Endothelial cell of umbilical vein (primary cell): ENCODE measurements at regions not wholly inside any gene's neighbourhood (a gene's known extent, or its start where the extent isn't known, plus 50 kb on each side); places are given as distances from the start of the nearest gene placed in this dataset.

Experiments used
- BruUV-seq: library from RNA; stranded (reverse); fragments of 400-500 nt; replicated peaks from 2 replicates; lab custom pipeline; 2021; lab: Mats Ljungman, UMichigan
- CTCF ChIA-PET: fragments of 300-600, 350-600 bp; sonication (Branson Sonifier 250); formaldehyde crosslinking; loops from one replicate; lab custom pipeline; 2021; ENCODE audit warnings: antibody characterized with exemption, inconsistent platforms; lab: Charles Lee
- POLR2A ChIA-PET: fragments of 300-600, 350-600 bp; sonication (Branson Sonifier 250); formaldehyde crosslinking; loops from one replicate; lab custom pipeline; 2021; ENCODE audit warnings: antibody characterized with exemption, inconsistent platforms; lab: Charles Lee
- DNase-seq: peaks from one replicate; pipeline ENCODE4 v3.0.0-alpha.2; 2011; ENCODE audit warnings: low read depth, low spot score
- FAIRE-seq: peaks from 2 replicates; lab custom pipeline; 2011; peaks lifted over from hg19 to GRCh38; lab: Jason Lieb, UNC
- H2AFZ ChIP-seq: 2 replicates; pipeline ENCODE4 v1.6.0; 2012; ENCODE audit warnings: low read depth, low read length, control low read depth, inconsistent platforms
- H3K27ac ChIP-seq: 2 replicates; pipeline ENCODE4 v1.5.1; 2011; ENCODE audit warnings: low read depth, mild to moderate bottlenecking, control low read depth, low read length, moderate library complexity; ENCODE audit not compliant: insufficient read depth
- H3K27me3 ChIP-seq, 2 experiments: 2 replicates each; pipeline versions ENCODE4 v1.6.0 to v1.6.1; 2011; ENCODE audit warnings: low read length in 2 of 2, mixed read lengths in 1 of 2; ENCODE audit not compliant: control insufficient read depth in 2 of 2, insufficient read depth in 2 of 2
- H3K36me3 ChIP-seq, 2 experiments: 2 replicates in 1 of 2; 3 replicates in 1 of 2; pipeline ENCODE4 v1.5.1; 2011; ENCODE audit warnings: low read length in 2 of 2, mild to moderate bottlenecking in 1 of 2, moderate library complexity in 1 of 2; ENCODE audit not compliant: control insufficient read depth in 2 of 2, insufficient read depth in 2 of 2; ENCODE audit errors: extremely low read depth in 1 of 2
- H3K4me1 ChIP-seq: 3 replicates; pipeline ENCODE4 v1.5.1; 2011; ENCODE audit warnings: mild to moderate bottlenecking, low read length; ENCODE audit not compliant: control insufficient read depth, insufficient read depth; ENCODE audit errors: extremely low read depth
- H3K4me2 ChIP-seq: 2 replicates; pipeline ENCODE4 v1.6.1; 2011; ENCODE audit warnings: low read length, control low read depth, mixed read lengths; ENCODE audit not compliant: insufficient read depth
- H3K4me3 ChIP-seq, 3 experiments: fragments of 200-600 bp in 1 of 3; sonication (generic), shearing (Covaris generic) in 1 of 3; replicated peaks in 1 of 3; 2 replicates each; pipeline ENCODE4 v1.5.1; 2011 to 2016; ENCODE audit warnings: control low read depth in 3 of 3, low read length in 3 of 3, mild to moderate bottlenecking in 2 of 3, inconsistent platforms in 1 of 3, low read depth in 1 of 3, moderate library complexity in 1 of 3; ENCODE audit not compliant: insufficient read depth in 1 of 3
- H3K79me2 ChIP-seq: 2 replicates; pipeline ENCODE4 v1.6.0; 2012; ENCODE audit warnings: low read length, inconsistent platforms; ENCODE audit not compliant: control insufficient read depth, insufficient read depth
- H3K9ac ChIP-seq: replicated peaks from 2 replicates; pipeline ENCODE3; 2011; ENCODE audit warnings: low read length, control low read depth; ENCODE audit not compliant: insufficient read depth; ENCODE audit errors: extremely low read depth
- H3K9me1 ChIP-seq: replicated peaks from 3 replicates; pipeline ENCODE4 v1.6.0; 2011; ENCODE audit warnings: mild to moderate bottlenecking, low read length; ENCODE audit not compliant: control insufficient read depth, insufficient read depth; ENCODE audit errors: extremely low read depth
- H3K9me3 ChIP-seq: replicated peaks from 2 replicates; pipeline ENCODE4 v1.5.1; 2012; ENCODE audit warnings: low read length, inconsistent platforms; ENCODE audit not compliant: control insufficient read depth, insufficient read depth
- H4K20me1 ChIP-seq: replicated peaks from 2 replicates; pipeline ENCODE3; 2011; ENCODE audit warnings: mild to moderate bottlenecking, low read length; ENCODE audit not compliant: control insufficient read depth, insufficient read depth; ENCODE audit errors: extremely low read depth
- EZH2 ChIP-seq: IDR thresholded peaks from 2 replicates; pipeline ENCODE4 v1.6.1; 2012; ENCODE audit warnings: borderline replicate concordance, low read depth, mild to moderate bottlenecking, moderate library complexity, low read length, inconsistent platforms; ENCODE audit not compliant: severe bottlenecking
- FOS ChIP-seq: IDR thresholded peaks from 2 replicates; pipeline ENCODE4 v1.6.1; 2011; ENCODE audit warnings: mild to moderate bottlenecking, low read length, moderate library complexity, borderline replicate concordance; ENCODE audit not compliant: insufficient read depth
- GATA2 ChIP-seq: IDR thresholded peaks from 2 replicates; pipeline ENCODE4 v1.7.0; 2011; ENCODE audit warnings: low read depth, mild to moderate bottlenecking, moderate library complexity, mixed read lengths, low read length; ENCODE audit not compliant: insufficient read length, insufficient read depth
- JUN ChIP-seq: IDR thresholded peaks from 2 replicates; pipeline ENCODE4 v1.6.1; 2011; ENCODE audit warnings: borderline replicate concordance, low read depth; ENCODE audit not compliant: insufficient read length, insufficient read depth
- MYC ChIP-seq: IDR thresholded peaks from one replicate; pipeline ENCODE4 v1.6.1; 2011; ENCODE audit warnings: mild to moderate bottlenecking, low read depth, low read length
- POLR2A ChIP-seq: IDR thresholded peaks from 2 replicates; pipeline ENCODE4 v1.6.1; 2012; ENCODE audit warnings: low read depth, mild to moderate bottlenecking, control low read depth, low read length
- POLR2AphosphoS5 ChIP-seq: IDR thresholded peaks from 2 replicates; pipeline ENCODE4 v1.6.1; 2012; ENCODE audit warnings: low read depth, mild to moderate bottlenecking, control low read depth, low read length, moderate library complexity; ENCODE audit not compliant: insufficient read depth
- dilution Hi-C: fragments of 300-500 bp; cut with MboI; formaldehyde crosslinking; loops from one replicate; pipeline ENCODE4 v1.15.0; 2019; ENCODE audit warnings: low sequenced_read_pairs; ENCODE audit not compliant: extremely low pct_ligation_motif_present
- intact Hi-C: fragments of 100-400 bp; cut with micrococcal nuclease; formaldehyde crosslinking; loops from one replicate; pipeline ENCODE4 v1.10.0; 2022
- TF ChIP-seq, protein P1 (sequence below): IDR thresholded peaks from 2 replicates; pipeline ENCODE4 v1.6.1; 2011; ENCODE audit not compliant: insufficient read depth, insufficient read length
- TF ChIP-seq, protein P2 (sequence below), 2 donors: IDR thresholded peaks; 1 replicate in 1 of 2; 2 replicates in 1 of 2; pipeline ENCODE4 v1.5.1; 2011; ENCODE audit warnings: low read length in 2 of 2, mild to moderate bottlenecking in 2 of 2, moderate library complexity in 2 of 2, control low read depth in 1 of 2, inconsistent platforms in 1 of 2, low read depth in 1 of 2; ENCODE audit not compliant: insufficient read depth in 1 of 2; ENCODE audit errors: extremely low read depth in 1 of 2

DNA sequence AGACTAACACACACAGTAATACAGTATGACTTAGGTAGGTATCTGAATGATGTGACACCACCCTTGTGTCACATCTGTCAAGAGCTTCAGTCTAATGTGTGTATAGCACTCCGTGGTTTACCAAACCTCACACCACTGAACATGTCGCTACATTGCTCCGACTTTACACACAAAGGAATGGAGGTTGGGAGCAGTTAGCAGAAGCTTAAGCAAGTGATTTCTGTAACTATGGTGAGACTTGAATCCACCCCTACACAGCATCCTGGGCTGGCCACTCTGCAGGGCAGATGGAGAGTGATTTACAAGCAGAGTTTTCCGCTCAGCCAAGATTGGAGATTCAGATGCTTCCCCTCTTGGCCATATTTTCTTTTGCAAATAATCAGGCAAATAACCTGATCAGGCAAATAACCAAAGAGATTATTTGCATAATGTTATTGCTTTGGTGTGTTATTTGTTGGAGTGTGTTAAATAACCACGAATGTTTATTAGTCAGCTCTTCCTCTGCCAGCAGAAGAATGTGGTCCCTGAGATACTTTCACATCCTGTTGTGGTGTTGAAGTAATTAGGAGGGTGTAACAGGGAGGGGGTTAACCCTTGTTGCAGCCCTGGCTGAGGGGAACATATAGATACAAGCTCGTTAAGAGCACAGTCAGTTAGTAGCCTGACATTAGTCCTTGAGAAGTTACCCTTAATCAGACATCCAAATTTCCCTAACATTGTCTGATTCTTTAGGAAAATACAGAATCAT, 92.8 kb downstream of the SNX18 start:
- no peaks in the 10 kb centered on the region for H3K36me3 ChIP-seq
- peaks cover 17% of the 10 kb centered on the region for H3K4me1 ChIP-seq
- no TSS peak for BruUV-seq
- dilution Hi-C loops: no loop called here
- ChIA-PET POLR2A (no interaction called here), CTCF (interaction anchor here (0.6 to 1.3 kb wide), 2 partner anchors 13 to 94 kb away, joined by 3 read pairs; no protein-coding TSS in a partner anchor)
- FAIRE-seq: peak; percentile 84
- H3K79me2 ChIP-seq: no peaks in the 10 kb centered on the region
- no peak overlapping the region for H3K4me3 ChIP-seq
- peak overlapping the region; percentile 40 for H2AFZ ChIP-seq
- H3K4me2 ChIP-seq: peak overlapping the region; percentile 3
- no peak for TF ChIP-seq MYC
- TF ChIP-seq GATA2: no peak
- TF ChIP-seq FOS: peak; percentile 25
- TF ChIP-seq POLR2A: no peak
- TF ChIP-seq, protein P1, sequence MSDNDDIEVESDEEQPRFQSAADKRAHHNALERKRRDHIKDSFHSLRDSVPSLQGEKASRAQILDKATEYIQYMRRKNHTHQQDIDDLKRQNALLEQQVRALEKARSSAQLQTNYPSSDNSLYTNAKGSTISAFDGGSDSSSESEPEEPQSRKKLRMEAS: no peak
- no peak for TF ChIP-seq EZH2
- intact Hi-C loops: no loop called here
- no peaks in the 10 kb centered on the region for H4K20me1 ChIP-seq
- no peak overlapping the region for H3K9ac ChIP-seq
- peak; percentile 33 for DNase-seq
- peak overlapping the region; percentile 2 for H3K27ac ChIP-seq
- H3K27me3 ChIP-seq: no peaks in the 10 kb centered on the region
- H3K9me1 ChIP-seq: no peaks in the 10 kb centered on the region
- H3K9me3 ChIP-seq: no peaks in the 10 kb centered on the region

DNA sequence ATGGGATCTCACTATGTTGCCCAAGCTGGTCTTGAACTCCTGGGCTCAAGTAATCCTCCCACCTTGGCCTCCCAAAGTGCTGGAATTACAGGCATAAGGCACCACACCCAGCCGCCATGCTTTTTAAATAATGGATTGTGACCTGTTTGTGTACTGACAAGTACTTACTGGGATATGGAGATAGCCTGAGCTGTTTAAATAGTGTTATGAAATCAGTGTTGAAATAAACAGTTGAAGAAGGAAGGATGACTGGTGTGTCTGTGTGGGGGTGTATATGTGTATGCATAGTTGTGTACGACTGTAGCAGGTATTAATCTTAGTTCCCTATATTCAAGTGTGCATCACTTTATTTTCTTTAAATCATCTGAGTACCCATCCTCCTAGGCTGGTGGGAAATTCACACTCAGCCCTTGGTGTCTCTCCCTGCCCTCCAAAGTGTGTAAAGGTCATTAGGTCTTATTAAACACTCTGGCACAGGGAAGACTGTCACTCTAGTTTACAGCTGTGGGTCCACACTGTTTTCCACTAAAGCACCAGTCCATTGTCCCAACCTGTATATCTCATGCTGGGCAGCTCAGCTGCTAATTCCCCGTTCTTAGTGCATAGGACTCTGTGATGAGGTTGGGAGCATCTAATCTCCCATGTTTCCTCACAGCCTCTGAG, 91.0 kb downstream of the SNX18 start:
- no peak for FAIRE-seq
- POLR2A ChIA-PET: no interaction called here
- DNase-seq: no peak
- no peaks in the 10 kb centered on the region for H3K79me2 ChIP-seq
- H3K27ac ChIP-seq: no peak overlapping the region
- no peaks in the 10 kb centered on the region for H3K9me3 ChIP-seq
- no peaks in the 10 kb centered on the region for H3K9me1 ChIP-seq
- no peak overlapping the region for H3K4me2 ChIP-seq
- H4K20me1 ChIP-seq: no peaks in the 10 kb centered on the region
- BruUV-seq: no TSS peak
- intact Hi-C loops: no loop called here
- CTCF ChIA-PET: interaction anchor here (1.0 kb wide), 1 partner anchor 236 kb away, joined by 3 read pairs; no protein-coding TSS in a partner anchor
- dilution Hi-C loops: no loop called here
- H2AFZ ChIP-seq: no peak overlapping the region
- H3K36me3 ChIP-seq: no peaks in the 10 kb centered on the region
- H3K27me3 ChIP-seq: no peaks in the 10 kb centered on the region
- H3K4me3 ChIP-seq: no peak overlapping the region
- H3K4me1 ChIP-seq: peaks cover 17% of the 10 kb centered on the region
- H3K9ac ChIP-seq: no peak overlapping the region
- TF ChIP-seq JUN (no peak), EZH2 (no peak), MYC (no peak), POLR2AphosphoS5 (no peak), FOS (no peak), POLR2A (no peak)
- TF ChIP-seq, protein P2, sequence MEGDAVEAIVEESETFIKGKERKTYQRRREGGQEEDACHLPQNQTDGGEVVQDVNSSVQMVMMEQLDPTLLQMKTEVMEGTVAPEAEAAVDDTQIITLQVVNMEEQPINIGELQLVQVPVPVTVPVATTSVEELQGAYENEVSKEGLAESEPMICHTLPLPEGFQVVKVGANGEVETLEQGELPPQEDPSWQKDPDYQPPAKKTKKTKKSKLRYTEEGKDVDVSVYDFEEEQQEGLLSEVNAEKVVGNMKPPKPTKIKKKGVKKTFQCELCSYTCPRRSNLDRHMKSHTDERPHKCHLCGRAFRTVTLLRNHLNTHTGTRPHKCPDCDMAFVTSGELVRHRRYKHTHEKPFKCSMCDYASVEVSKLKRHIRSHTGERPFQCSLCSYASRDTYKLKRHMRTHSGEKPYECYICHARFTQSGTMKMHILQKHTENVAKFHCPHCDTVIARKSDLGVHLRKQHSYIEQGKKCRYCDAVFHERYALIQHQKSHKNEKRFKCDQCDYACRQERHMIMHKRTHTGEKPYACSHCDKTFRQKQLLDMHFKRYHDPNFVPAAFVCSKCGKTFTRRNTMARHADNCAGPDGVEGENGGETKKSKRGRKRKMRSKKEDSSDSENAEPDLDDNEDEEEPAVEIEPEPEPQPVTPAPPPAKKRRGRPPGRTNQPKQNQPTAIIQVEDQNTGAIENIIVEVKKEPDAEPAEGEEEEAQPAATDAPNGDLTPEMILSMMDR (IDR thresholded peaks at IDR 0.05; ENCODE audit: extremely low read depth in 1 of 2, insufficient read depth in 1 of 2, low read depth in 1 of 2, low read length in 2 of 2): no peak
